ENCODE measurements at regions not wholly inside any gene's neighbourhood (a gene's known extent, or its start where the extent isn't known, plus 50 kb on each side); places are given as distances from the start of the nearest gene placed in this dataset.

DNA sequence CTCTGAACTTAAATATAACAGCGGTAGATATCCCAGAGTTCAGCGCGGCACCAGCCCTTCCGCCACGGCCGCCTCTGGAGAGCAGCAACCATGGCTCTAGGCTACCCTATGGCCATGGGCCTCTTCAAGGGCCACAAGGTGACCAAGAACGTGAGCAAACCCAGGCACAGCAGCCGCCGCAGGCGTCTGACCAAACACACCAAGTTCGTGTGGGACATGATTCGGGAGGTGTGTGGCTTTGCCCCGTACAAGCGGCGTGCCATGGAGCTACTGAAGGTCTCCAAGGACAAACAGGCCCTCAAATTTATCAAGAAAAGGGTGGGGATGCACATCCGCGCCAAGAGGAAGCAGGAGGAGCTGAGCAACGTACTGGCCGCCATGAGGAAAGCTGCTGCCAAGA lies 229.0 kb downstream of the ACTL7B start:
- no peak overlapping the region for H2AFZ ChIP-seq (ENCODE audit: low read depth, low read length)
- H3K4me3 Mint-ChIP-seq (ENCODE audit: unreplicated experiment), result no peak overlapping the region
- peaks cover 7% of the 10 kb centered on the region for H3K27me3 ChIP-seq (ENCODE audit: insufficient read depth, low read length)
- H3K4me3 ChIP-seq (ENCODE audit: insufficient read depth, low read depth, low read length), result no peak overlapping the region
- peaks cover 7% of the 10 kb centered on the region for H3K4me1 ChIP-seq (ENCODE audit: insufficient read depth, low read length)
- no peak for FAIRE-seq
- H3K4me1 Mint-ChIP-seq (ENCODE audit: low read depth, unreplicated experiment), result no peaks in the 10 kb centered on the region
- H3K9ac ChIP-seq (ENCODE audit: low read length), result no peak overlapping the region
- no peaks in the 10 kb centered on the region for H3K9me3 ChIP-seq (ENCODE audit: insufficient read depth, low read depth, low read length)
- no peak for TF ChIP-seq EZH2 (IDR thresholded peaks at IDR 0.05; ENCODE audit: insufficient read depth, low read length)
- TF ChIP-seq, protein P1, sequence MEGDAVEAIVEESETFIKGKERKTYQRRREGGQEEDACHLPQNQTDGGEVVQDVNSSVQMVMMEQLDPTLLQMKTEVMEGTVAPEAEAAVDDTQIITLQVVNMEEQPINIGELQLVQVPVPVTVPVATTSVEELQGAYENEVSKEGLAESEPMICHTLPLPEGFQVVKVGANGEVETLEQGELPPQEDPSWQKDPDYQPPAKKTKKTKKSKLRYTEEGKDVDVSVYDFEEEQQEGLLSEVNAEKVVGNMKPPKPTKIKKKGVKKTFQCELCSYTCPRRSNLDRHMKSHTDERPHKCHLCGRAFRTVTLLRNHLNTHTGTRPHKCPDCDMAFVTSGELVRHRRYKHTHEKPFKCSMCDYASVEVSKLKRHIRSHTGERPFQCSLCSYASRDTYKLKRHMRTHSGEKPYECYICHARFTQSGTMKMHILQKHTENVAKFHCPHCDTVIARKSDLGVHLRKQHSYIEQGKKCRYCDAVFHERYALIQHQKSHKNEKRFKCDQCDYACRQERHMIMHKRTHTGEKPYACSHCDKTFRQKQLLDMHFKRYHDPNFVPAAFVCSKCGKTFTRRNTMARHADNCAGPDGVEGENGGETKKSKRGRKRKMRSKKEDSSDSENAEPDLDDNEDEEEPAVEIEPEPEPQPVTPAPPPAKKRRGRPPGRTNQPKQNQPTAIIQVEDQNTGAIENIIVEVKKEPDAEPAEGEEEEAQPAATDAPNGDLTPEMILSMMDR (IDR thresholded peaks at IDR 0.05; ENCODE audit: insufficient read depth, low read depth, low read length), result no peak
- H3K27ac Mint-ChIP-seq (ENCODE audit: unreplicated experiment), result no peak overlapping the region
- H3K4me2 ChIP-seq (ENCODE audit: low read length), result no peak overlapping the region
- H3K36me3 ChIP-seq (ENCODE audit: insufficient read depth, low read length), result no peaks in the 10 kb centered on the region
- no peaks in the 10 kb centered on the region for H4K20me1 ChIP-seq (ENCODE audit: insufficient read depth, low read length)
- H3K27me3 Mint-ChIP-seq (ENCODE audit: low read depth, unreplicated experiment), result peaks cover 4% of the 10 kb centered on the region
- no peaks in the 10 kb centered on the region for H3K79me2 ChIP-seq (ENCODE audit: insufficient read depth, low read length)
- H3K27ac ChIP-seq (ENCODE audit: low read depth, low read length), result no peak overlapping the region
- H3K36me3 Mint-ChIP-seq (ENCODE audit: low read depth, unreplicated experiment), result no peaks in the 10 kb centered on the region
- no peak for DNase-seq (ENCODE audit: low read depth)
- H3K9me3 Mint-ChIP-seq (ENCODE audit: unreplicated experiment), result no peaks in the 10 kb centered on the region

DNA sequence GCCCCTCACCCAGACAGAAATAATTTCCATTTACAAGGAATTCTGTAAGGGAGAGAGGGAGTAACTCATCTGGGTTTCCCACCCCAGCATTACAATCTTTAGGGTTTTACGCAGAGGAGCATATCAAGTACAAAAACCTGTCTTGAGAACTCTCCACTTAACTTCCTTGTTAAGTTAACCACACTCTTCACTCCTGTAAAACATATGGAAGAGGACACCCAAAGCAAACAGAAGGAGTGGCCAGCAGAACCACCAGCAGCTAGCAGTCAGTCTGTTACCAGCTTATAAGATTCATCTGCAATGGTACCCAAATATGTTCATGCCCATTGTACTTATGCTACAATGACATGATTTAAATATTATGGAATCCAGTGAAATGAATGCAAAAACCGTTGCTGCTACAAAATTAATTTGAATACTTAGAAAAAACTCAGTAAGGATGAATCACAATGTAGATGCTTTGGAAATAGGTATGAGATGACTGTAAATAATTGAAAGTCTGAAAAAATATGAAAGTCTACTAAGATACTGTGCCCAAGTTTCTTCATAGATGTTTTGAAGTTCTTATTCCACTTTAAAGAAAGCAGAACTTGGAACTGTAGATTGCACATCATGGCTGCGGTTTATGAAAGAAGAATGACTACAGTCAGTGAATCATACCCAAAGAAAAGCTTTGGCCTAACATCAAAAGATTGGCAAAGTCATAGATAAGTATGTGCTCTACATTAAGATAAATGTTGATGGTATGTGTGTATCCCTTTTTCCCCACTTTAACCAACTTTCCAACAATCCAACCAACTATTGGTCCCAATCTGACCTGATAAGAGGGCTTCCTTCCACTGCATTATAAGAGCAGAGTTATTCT lies 233.6 kb downstream of the ACTL7B start:
- no peak overlapping the region for H2AFZ ChIP-seq (ENCODE audit: low read depth, low read length)
- DNase-seq (ENCODE audit: low read depth), result peak; percentile 86
- Mint-ChIP-seq H3K9me3 (ENCODE audit: unreplicated experiment) (peaks cover 2% of the 10 kb centered on the region), H3K36me3 (ENCODE audit: low read depth, unreplicated experiment) (no peaks in the 10 kb centered on the region), H3K27me3 (ENCODE audit: low read depth, unreplicated experiment) (no peaks in the 10 kb centered on the region), H3K4me1 (ENCODE audit: low read depth, unreplicated experiment) (peaks cover 2% of the 10 kb centered on the region), H3K4me3 (ENCODE audit: unreplicated experiment) (no peak overlapping the region), H3K27ac (ENCODE audit: unreplicated experiment) (no peak overlapping the region)
- TF ChIP-seq, protein P1 (IDR thresholded peaks at IDR 0.05; ENCODE audit: insufficient read depth, low read depth, low read length), result no peak
- TF ChIP-seq EZH2 (IDR thresholded peaks at IDR 0.05; ENCODE audit: insufficient read depth, low read length), result no peak
- FAIRE-seq, result no peak
- H3K36me3 ChIP-seq (ENCODE audit: insufficient read depth, low read length), result no peaks in the 10 kb centered on the region
- H3K4me2 ChIP-seq (ENCODE audit: low read length), result peak overlapping the region; percentile 26
- no peaks in the 10 kb centered on the region for H4K20me1 ChIP-seq (ENCODE audit: insufficient read depth, low read length)
- H3K4me3 ChIP-seq (ENCODE audit: insufficient read depth, low read depth, low read length), result no peak overlapping the region
- peaks cover 2% of the 10 kb centered on the region for H3K27me3 ChIP-seq (ENCODE audit: insufficient read depth, low read length)
- H3K9ac ChIP-seq (ENCODE audit: low read length), result no peak overlapping the region
- H3K27ac ChIP-seq (ENCODE audit: low read depth, low read length), result peak overlapping the region; percentile 46
- H3K4me1 ChIP-seq (ENCODE audit: insufficient read depth, low read length), result peaks cover 33% of the 10 kb centered on the region
- H3K79me2 ChIP-seq (ENCODE audit: insufficient read depth, low read length), result no peaks in the 10 kb centered on the region
- H3K9me3 ChIP-seq (ENCODE audit: insufficient read depth, low read depth, low read length), result no peaks in the 10 kb centered on the region

DNA sequence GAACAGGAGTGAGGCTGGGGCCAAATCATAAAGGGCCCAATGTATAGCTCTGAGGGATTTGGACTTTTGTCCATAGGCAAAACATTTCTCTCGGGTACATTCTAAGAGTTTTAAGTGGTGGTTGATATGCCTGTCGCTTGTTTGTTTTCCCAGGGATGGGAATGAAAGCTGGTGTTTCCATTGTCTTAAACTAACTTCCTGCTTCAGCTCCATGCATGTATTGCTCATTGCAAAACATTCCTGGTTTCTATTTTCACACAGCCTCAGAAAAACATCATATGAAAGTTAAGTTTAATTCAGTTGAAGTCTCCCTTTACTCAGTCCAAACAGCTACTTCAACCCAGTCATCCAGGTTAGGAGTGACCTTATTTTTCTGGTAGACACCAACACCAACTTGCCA lies 235.0 kb downstream of the ACTL7B start:
- Mint-ChIP-seq H3K4me1 (ENCODE audit: low read depth, unreplicated experiment) (peaks cover 2% of the 10 kb centered on the region), H3K27me3 (ENCODE audit: low read depth, unreplicated experiment) (no peaks in the 10 kb centered on the region), H3K9me3 (ENCODE audit: unreplicated experiment) (peaks cover 5% of the 10 kb centered on the region), H3K27ac (ENCODE audit: unreplicated experiment) (no peak overlapping the region), H3K36me3 (ENCODE audit: low read depth, unreplicated experiment) (no peaks in the 10 kb centered on the region), H3K4me3 (ENCODE audit: unreplicated experiment) (no peak overlapping the region)
- Histone ChIP-seq H3K4me1 (ENCODE audit: insufficient read depth, low read length) (peaks cover 33% of the 10 kb centered on the region), H3K4me3 (ENCODE audit: insufficient read depth, low read depth, low read length) (no peak overlapping the region), H3K27ac (ENCODE audit: low read depth, low read length) (peak overlapping the region; percentile 66), H3K9ac (ENCODE audit: low read length) (peak overlapping the region; percentile 43), H3K79me2 (ENCODE audit: insufficient read depth, low read length) (no peaks in the 10 kb centered on the region), H4K20me1 (ENCODE audit: insufficient read depth, low read length) (no peaks in the 10 kb centered on the region), H3K27me3 (ENCODE audit: insufficient read depth, low read length) (no peaks in the 10 kb centered on the region), H3K36me3 (ENCODE audit: insufficient read depth, low read length) (no peaks in the 10 kb centered on the region), H3K9me3 (ENCODE audit: insufficient read depth, low read depth, low read length) (no peaks in the 10 kb centered on the region), H2AFZ (ENCODE audit: low read depth, low read length) (no peak overlapping the region), H3K4me2 (ENCODE audit: low read length) (peak overlapping the region; percentile 55)
- DNase-seq (ENCODE audit: low read depth), result peak; percentile 29
- FAIRE-seq, result peak; percentile 66
- TF ChIP-seq, protein P1 (IDR thresholded peaks at IDR 0.05; ENCODE audit: insufficient read depth, low read depth, low read length), result no peak
- TF ChIP-seq EZH2 (IDR thresholded peaks at IDR 0.05; ENCODE audit: insufficient read depth, low read length), result no peak

Data from astrocyte (in vitro differentiated cells and primary cell).